Fibroblast of skin of left biceps (primary cell): ENCODE measurements at regions not wholly inside any gene's neighbourhood (a gene's known extent, or its start where the extent isn't known, plus 50 kb on each side); places are given as distances from the start of the nearest gene placed in this dataset.
"Not testable (repeated sequence)": the region's sequence is repeated elsewhere in the genome, so short reads cannot be mapped to it uniquely, and the experiment has no call there.

Experiments
- DNase-seq, 2 experiments: peaks; one replicate each; pipeline ENCODE4 v3.0.0-alpha.2; 2013; ENCODE audit warnings: low read depth in 2 of 2

DNA sequence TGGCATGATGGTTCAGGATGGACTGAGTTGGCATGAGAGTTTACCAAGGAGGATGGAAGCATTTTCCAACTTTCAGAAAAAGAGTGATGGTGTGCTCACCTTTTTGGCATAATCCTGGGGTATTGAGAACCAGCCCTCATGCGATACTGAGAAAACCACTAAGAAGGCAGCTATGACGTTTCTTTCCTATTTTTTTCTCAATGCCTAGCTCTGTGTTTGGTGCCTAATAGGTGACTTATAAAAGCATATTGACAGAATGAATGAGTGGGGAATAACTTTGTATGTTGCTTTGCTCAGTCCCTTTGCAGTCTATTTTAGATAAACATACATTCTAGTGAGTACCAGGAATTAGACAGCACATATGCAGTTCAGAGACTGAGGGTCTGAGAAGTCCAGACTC, 816.3 kb downstream of the DHX35 start:
- DNase-seq = no peak

DNA sequence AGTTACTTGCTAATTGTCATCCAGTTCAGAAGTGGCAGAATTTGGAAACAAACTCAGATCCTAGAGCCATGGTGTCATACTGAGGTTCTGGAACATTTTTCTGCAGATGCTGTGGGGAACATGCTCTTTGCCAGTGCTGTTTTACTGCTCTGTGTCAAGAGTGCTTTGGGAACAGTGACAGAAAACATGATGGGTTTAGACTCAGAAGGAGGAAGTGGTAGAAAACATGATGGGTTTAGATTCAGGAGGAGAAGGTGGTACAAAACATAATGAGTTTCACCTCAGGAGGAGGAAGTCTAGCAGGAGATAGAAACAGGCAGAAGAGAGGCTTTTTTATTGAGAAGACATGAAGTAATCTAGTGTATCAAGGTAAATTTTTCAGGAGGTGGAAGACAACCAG, 815.5 kb downstream of the DHX35 start:
- DNase-seq = no peak

DNA sequence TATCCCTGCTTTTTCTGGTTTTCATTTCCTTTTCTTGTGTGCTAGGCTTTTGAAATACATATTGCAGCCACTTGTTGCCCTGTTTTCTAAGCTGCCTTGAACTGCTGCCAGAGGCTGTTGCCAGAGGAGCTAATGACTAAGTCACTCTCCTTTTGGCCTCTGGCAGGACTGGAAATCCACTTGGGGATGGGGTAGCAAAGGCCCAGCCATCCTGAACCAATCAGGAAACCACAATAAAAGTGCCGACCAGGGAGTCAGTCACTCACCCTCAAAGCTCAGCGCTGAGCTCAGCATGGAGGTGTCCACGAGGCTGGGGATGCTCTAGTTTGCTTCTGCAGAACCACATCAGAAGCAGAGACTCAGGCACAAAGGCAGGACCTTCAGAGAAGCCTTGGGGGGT, 813.0 kb downstream of the DHX35 start:
- peak; percentile 23 to 38 for DNase-seq

DNA sequence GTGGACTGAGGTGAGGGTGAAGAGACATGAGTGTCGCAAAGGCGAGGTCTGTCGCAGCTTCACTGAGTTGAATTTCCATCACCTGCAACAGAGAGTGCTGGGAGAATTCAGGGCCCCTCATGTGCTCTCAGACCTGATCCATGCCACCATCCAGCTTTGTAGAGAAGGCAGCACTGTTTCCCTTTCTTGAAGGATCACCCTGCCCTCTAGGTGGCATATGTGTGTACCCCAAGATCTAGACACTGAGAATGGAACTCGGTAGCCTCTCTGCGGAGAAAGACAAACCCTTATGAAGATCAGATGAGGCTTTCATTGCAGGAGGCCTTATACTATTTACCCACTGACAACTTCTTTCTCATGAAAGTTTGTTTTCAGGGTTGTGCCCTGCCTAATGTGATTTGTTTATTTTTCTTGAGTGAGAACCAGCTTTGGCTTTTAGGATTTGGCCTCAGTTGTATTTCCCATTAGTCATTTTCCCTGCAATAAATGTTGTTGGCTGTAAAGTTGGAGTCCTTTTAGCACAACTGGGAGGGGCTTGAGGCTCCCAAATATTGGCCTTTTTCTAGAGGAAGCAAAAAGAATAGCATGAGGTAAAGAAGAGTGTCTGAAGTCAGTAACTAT, 811.3 kb downstream of the DHX35 start:
- DNase-seq = no peak

DNA sequence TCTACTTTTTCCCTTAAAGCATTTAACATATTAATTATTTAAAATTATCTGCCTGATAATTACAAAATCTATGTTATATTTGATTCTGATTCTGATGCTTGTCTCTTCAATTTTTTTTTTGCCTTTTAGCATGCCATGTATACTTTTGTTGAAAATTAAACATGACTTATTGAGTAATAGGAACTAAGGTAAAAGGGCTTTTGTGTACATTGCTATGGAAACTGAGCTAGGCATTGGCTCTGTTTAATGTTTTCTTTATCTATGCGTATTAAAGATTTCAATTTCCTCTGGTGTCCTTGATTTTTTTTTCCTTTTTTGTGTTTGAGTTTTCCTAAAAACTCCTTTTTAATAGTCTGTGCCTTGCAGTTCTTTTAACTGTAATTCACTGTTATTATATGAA, 805.2 kb downstream of the DHX35 start:
- DNase-seq = no peak

DNA sequence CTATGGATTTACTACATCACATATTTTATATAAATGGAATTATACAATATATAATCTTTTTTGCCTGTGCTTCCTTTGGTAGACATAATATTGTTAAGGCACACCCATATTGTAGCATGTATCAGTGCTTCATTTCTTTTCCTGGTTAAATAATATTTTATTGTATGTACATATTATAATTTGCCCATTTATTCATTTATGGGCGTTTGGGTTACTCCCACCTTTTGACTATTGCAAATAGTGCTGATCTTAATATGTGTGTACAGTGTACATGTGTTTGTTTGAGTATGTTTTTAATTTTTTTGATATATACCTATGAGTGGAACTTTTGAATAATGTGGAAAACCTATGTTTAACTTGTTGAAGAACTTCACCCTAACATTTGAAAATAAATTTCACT, 804.2 kb downstream of the DHX35 start:
- DNase-seq = no peak

DNA sequence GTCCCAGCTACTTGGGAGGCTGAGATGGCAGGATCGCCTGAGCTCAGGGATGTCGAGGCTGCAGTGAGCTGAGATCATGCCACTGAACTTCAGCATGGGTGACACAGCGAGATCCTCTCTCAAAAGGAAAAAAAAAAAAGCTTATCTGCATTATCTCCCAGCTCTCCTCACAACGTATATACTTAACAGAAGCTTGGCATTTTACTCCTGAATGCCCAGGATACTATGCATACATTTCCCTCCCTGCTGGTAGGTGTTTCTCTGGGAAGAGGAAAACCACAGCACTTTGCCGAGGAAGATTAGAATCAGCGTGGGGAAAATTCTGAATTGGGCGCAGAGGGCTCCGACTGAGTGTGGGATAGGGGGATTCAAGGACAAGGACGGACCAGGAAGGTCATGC, 800.6 kb downstream of the DHX35 start:
- no peak for DNase-seq

DNA sequence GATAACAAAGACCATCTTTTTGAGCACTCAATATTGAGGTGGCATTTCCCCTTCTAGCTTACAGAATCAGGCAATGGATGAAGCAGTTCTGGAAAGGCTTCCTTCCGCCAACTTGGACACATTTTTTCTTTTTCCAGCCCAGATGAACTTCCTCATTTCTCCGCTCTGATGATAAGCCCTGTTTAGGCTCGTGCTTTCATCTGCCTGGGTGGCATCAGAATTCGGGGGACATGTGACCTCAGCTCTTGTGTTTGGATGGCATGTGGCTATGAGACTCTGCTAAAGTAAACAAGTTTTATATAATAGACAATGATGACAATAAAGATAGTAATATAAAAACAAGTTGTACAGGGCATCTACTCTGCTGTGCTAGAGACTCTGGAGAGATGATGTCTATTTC, 796.7 kb downstream of the DHX35 start:
- no peak for DNase-seq

DNA sequence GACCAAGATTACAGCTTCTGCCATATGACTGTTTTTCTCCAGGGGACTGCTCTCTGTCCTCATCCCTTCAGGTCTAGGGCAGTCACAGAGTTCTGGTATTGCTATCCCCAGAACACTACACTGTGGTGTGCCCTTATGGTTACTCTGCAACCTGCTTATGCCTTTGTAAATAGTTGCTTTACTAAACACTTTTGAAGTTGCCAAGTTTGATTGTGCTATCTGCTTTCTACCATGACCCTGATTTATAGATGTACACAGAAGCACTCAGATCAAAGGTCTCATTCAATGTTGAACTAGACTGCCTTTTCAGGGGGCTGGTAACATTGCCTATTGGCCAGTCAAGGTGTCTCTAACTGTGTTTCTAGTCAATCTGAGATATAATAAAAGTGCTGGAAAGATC, 794.7 kb downstream of the DHX35 start:
- DNase-seq = no peak

DNA sequence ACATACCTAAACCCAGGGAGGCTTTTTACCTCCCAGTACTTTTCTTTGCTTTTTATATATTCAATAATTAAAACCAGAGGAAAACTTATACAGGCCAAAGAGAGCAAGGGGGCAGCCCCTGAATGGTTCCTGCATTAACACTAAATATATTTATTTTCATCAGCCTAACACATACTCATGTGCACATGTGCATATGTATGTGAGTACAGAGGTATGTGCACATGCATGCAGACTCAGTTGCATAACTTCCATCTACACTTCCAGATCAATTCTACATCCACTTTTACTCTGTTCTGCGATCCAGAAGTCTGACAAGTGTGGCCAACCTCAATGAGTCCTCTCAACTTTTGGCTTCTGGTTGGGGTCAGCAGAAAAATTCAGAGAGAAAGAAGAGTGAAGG, 794.2 kb downstream of the DHX35 start:
- no peak for DNase-seq

DNA sequence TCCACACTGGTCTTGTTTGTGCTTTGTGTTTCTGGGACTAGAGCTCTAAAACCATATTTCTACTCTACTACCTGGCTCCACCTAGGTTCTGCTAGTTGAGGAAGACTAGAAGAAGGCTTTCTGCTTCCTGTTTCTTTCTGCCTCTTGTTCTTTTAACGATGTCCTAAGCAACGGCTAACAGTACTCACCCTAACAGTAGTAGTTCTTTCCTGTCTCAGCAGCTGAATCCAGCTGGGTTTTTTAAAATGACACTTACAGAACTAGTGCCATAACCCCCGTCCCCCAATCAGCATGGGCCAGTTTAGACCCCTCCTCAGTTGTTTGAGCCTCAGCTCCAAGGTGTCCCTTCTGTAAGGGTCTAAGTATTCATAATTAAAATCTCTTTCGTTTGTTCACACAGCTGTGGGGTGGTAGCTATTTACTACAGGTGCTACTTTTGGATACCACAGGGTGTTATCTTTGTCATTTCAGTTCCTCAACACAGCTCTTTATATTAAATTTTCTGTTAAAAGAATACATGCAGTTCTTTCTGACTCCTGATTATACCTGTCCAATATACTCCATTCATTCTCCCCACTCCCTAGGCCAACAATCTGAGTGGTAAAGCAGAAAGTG, 790.2 kb downstream of the DHX35 start:
- no peak for DNase-seq

DNA sequence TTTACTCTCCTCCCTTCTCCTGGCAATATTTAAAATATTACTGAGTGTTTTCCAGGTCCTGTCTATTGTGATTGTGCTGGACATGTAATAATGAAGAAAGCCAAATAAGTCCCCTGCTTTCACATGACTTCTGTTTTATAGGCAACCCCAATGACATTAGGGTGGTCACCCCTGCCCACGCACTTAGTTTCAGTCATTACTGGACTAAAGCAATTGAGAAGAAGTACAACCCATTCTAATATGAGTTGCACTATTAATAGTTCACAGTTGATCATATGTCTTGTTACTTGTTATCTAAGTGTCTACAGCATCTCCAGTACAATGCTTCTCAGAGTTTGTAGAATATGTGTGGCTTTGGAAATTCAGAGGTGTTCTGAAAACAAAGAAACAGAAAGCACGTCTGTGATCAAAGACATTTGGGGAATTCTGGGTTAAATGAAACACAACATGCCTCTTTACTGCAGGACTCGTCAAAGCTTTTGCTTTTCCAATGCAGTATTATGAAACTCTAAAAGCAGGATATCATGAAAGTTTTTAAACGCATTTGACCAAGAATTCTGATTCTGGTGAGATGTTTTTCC, 789.5 kb downstream of the DHX35 start:
- no peak for DNase-seq

DNA sequence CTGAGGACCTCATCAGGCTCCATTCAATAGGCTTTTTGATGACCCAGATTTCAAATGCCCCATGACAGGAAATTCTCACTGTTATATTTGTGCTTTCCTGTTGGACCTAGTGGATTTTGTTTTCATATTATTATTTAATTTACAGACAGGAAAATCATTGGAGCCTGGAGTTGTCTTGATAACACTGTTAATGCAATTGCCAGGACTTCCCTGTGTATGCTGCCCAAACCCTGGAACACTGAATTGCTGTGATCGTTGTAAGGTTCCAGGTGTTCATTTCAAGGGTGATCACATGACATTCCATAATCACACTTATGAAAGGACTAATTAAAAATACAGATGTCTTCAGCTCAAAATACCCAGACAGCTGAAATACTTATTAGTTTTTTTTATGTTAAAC, 783.2 kb downstream of the DHX35 start:
- DNase-seq = no peak

DNA sequence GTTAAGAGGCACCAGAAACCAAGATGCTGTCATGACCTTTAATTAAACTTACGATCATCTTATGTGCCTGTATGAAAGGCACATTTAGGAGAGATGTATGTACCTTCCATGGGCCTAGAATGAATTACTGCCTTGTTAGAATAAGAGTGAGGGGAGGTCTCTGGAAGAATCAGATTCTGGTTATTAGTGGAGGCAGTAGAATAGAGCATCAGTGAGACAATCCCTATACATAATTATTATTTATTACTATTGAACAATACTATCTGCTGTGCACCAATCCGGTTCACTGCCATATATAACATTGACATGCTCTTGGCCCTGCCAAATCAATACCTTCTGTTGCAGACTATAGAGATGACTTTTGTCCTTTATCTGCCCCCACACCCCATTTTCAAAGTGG, 776.5 kb downstream of the DHX35 start:
- no peak for DNase-seq

DNA sequence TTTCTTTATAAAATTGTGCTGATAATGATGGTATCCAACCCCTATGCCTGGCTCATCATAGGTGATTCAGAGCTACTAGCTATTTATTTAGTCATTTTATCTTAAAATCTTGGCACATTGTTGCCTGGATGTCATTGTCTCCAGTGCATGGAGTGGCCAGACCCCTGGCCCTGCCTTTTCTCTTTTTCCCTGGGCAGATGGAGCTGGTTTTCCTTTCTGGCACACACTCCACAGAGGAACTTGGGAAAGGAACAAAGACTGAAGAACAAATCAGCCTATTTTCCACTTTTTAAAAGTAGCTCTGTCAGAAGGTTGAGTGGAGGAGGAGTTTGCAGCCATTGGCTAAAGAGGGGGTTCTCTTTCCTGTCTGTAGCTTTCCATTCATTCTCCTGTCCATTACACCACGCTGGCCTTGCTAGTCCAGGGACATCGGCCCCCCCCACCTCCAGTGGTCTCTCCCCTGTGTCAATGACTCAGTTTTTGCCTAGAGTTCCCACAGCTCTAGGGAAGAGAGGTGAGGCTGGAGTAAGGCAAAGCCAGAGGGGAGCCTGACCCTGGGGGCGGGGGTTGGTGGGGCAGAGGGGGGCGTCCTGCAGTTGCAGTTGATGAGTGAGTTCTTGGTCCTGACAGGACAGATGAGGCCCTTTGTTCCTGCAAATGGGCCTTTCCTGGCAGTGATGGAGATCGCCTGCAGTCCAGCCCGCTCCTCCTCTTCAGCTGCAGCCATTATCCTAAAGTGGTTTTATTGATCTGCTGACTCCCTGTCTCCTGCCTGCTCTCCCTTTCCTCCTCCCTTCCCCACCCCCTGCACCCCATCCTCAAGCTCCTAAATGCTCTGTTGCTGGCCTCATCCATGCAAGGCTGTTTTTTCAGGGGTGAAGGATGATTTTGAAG, 774.5 kb downstream of the DHX35 start:
- DNase-seq = no peak

DNA sequence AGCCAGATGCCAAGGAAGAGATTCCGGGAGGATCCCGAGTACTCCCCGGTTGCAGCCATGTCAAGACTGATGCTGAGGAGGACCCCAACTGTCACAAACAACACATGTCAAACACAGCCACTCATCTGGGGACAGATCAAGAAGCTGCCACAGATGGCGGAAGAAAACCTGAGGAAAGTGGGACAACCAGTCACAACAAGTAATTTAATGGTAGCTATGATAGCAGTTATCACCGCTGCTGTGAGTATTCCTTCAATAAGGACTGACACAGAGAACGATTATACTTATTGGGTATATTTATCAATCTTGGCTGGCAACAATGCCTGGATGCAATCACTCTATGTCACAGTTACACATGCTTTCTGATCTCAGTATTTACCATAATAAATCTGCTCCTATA, 763.4 kb downstream of the DHX35 start:
- not testable (repeated sequence) for DNase-seq

DNA sequence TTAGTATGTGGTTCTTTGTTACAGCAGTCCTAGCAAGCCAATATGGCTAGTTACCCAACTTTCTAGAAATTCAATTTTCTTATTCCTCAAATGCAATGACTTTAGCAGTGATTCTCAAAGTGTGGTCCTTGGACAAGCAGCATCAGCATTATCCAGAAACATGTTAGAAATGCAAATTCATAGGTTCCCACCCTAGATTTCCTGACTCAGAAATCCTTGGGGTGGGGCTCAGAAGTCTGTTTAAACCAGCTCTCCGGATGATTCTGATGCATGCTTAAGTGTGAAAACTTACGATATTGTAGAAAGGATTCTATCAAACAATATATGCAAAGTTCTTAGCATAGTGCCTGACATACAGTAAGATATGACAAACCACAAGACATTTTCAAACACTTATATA, 757.1 kb downstream of the DHX35 start:
- no peak for DNase-seq

DNA sequence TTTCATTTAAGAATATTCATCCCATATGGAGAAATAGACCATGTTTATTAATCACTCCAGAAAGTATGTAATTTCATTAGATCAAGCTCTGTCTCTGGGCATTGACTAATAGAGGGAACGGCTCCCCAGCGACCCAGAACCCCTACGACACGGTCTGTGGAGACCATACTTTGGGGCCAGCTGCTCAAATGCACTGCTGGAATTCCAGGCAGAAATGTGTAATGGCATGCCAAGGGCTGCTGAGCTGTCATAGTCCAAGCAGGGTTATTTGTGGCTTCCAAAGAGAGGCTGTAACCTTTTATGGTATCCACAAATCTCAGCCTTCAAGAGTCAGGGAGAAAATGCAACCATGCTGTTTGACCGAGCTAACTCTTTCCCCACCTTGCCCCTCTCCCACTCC, 755.8 kb downstream of the DHX35 start:
- DNase-seq = peak; percentile 26 to 28

DNA sequence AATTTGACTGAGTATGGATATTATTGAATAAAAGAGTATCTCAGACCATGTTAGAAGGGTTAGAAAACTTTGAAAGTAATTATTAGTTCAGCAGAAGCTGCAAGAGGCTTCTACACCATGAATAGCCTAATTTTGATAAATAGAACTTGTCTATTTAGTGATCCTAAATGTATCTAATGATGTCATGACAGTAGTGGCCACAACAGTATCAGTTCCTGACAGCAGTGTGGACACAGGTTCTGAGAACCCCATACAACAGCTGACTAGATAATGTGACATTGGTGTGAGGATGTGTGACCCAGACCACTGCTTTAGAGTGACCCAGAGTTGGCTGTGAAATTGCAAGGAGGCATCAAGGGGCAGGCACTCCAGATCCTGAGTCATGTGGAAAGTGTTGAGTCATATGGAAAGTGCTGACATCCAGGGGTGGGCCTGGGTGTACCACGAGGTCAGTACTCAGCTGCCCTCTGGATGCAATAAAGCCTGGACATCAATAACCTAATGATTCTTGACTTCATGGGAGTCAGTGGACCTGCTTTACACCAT, 754.7 kb downstream of the DHX35 start:
- DNase-seq = no peak

DNA sequence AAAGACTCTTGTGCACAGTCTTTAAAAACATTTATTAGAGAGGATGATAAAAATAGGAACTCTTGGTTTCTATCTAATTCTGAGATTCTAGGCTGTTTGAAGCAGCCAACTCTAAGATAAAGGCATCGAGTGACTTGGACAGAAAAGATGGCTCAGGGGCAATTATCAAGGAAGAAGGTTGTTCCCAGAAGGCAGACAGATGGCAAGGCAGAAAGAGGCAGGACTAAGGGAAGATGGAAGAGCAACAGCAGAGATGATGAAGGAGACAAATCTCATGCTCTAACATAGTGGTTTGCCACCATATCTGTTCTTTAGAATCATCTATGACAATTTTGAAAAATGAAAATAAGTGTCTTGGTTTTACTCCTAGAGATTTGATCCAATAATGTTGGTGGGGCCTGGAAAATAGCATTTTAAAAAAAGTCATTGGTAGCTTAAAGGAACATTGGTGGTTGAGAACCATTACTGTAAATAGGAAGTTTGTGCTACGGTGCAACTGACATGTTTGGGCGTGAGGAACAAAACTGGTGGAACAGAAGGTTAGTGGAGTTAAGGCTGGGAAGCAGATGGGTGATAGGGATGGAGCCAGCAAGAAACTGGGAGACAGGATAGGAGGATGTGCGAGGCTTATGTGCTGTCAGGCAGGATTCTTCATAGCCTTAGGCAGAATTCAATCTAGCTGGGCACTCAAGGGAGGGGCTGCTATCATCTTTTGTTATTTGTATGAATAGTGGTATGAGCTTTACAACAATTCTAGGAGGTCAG, 751.1 kb downstream of the DHX35 start:
- DNase-seq = no peak

DNA sequence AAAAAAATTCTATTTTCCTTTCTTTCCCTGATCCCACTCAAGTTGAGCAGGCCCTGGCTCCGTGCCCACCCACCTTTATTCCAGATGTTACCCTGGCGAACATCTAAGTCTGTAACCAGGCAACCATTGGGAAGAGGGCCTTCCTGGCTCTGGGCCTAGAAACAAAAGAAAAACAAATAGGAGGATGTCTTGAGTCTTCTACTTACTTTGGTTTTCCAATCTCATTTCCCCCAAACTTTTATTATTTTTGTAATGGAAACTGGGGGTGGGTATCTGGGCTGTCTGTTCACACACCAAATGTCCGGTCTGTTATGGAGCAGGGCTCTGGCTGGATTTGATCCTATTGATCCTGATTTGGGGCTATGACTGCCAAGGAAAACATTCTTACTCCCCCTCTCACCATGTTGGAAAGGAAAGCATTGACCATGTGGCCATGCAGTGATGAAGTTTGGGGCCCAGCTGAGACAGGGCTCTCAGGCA, 744.1 kb downstream of the DHX35 start:
- peak; percentile 15 to 21 for DNase-seq
